KMS-11 (cell line): ENCODE measurements at regions not wholly inside any gene's neighbourhood (a gene's known extent, or its start where the extent isn't known, plus 50 kb on each side); places are given as distances from the start of the nearest gene placed in this dataset.

ENCODE experiments used
- H2AFZ ChIP-seq: fragments of 200-600 bp; sonication (generic); 2 replicates; pipeline ENCODE4 v1.6.1; 2016; ENCODE audit warnings: antibody characterized with exemption, mixed run types, low read depth
- H3K27ac ChIP-seq: fragments of 200-600 bp; sonication (generic); 2 replicates; pipeline ENCODE4 v1.6.1; 2016; ENCODE audit warnings: mild to moderate bottlenecking, mixed run types
- H3K27me3 ChIP-seq: fragments of 200-600 bp; sonication (generic); 2 replicates; pipeline ENCODE4 v1.6.1; 2017; ENCODE audit warnings: mild to moderate bottlenecking, low read depth, mixed run types, moderate library complexity; ENCODE audit not compliant: insufficient read depth
- H3K36me3 ChIP-seq: fragments of 200-600 bp; sonication (generic); 2 replicates; pipeline ENCODE4 v1.6.1; 2017; ENCODE audit warnings: mild to moderate bottlenecking, mixed run types; ENCODE audit not compliant: insufficient read depth
- H3K4me1 ChIP-seq: fragments of 200-600 bp; sonication (generic); 2 replicates; pipeline ENCODE4 v1.6.1; 2016; ENCODE audit warnings: mild to moderate bottlenecking, low read depth, mixed run types; ENCODE audit not compliant: poor library complexity, severe bottlenecking
- H3K4me2 ChIP-seq: fragments of 200-600 bp; sonication (generic); 2 replicates; pipeline ENCODE4 v1.7.0; 2016; ENCODE audit warnings: mild to moderate bottlenecking, mixed run types
- H3K4me3 ChIP-seq: fragments of 200-600 bp; sonication (generic); IDR thresholded peaks from 2 replicates; pipeline ENCODE4 v1.6.1; 2017; ENCODE audit warnings: low read depth, low read length, mixed read lengths; ENCODE audit not compliant: insufficient read depth
- H3K79me2 ChIP-seq: fragments of 200-600 bp; sonication (generic); 2 replicates; pipeline ENCODE4 v1.6.1; 2016; ENCODE audit warnings: low read depth, mixed run types; ENCODE audit not compliant: insufficient read depth
- H3K9ac ChIP-seq: fragments of 200-600 bp; sonication (generic); 2 replicates; pipeline ENCODE4 v1.6.1; 2016; ENCODE audit warnings: mild to moderate bottlenecking, mixed run types
- H4K20me1 ChIP-seq: fragments of 200-600 bp; sonication (generic); 2 replicates; pipeline ENCODE4 v1.6.1; 2016; ENCODE audit warnings: mild to moderate bottlenecking, mixed run types; ENCODE audit not compliant: insufficient read depth
- TF ChIP-seq, protein P1 (sequence below): fragments of 200-600 bp; sonication (generic); conservative IDR thresholded peaks from 2 replicates; pipeline ENCODE4 v1.6.1; 2017; ENCODE audit warnings: low read depth, mild to moderate bottlenecking, antibody characterized with exemption, low read length, moderate library complexity, mixed read lengths

DNA sequence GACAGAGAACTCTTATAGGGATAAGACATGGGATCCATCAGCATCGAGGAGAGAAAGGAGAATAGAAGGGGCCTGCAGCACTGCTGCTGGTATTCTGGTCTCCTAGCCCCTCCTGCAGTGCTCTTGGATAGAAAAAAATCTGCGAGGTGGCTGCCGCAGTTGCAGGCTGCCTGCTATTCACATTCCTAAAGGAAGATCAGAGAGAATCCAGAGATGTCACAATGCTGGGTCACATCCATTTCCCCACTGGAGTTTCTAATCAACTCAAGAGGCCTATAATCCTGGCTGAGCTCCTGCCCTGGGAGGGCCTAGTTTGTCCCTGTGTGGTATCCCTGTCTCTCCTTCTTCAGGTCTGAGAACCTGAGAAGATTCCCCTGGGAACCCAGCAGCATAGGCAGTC lies 357.8 kb downstream of the MAFB start:
- Histone ChIP-seq H3K9ac (no peak overlapping the region), H3K36me3 (no peaks in the 10 kb centered on the region), H3K4me2 (no peak overlapping the region), H4K20me1 (no peaks in the 10 kb centered on the region), H3K27me3 (no peaks in the 10 kb centered on the region), H3K4me1 (no peaks in the 10 kb centered on the region), H3K79me2 (no peaks in the 10 kb centered on the region), H2AFZ (no peak overlapping the region), H3K27ac (no peak overlapping the region), H3K4me3 (no peak overlapping the region)
- TF ChIP-seq, protein P1, sequence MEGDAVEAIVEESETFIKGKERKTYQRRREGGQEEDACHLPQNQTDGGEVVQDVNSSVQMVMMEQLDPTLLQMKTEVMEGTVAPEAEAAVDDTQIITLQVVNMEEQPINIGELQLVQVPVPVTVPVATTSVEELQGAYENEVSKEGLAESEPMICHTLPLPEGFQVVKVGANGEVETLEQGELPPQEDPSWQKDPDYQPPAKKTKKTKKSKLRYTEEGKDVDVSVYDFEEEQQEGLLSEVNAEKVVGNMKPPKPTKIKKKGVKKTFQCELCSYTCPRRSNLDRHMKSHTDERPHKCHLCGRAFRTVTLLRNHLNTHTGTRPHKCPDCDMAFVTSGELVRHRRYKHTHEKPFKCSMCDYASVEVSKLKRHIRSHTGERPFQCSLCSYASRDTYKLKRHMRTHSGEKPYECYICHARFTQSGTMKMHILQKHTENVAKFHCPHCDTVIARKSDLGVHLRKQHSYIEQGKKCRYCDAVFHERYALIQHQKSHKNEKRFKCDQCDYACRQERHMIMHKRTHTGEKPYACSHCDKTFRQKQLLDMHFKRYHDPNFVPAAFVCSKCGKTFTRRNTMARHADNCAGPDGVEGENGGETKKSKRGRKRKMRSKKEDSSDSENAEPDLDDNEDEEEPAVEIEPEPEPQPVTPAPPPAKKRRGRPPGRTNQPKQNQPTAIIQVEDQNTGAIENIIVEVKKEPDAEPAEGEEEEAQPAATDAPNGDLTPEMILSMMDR: no peak

DNA sequence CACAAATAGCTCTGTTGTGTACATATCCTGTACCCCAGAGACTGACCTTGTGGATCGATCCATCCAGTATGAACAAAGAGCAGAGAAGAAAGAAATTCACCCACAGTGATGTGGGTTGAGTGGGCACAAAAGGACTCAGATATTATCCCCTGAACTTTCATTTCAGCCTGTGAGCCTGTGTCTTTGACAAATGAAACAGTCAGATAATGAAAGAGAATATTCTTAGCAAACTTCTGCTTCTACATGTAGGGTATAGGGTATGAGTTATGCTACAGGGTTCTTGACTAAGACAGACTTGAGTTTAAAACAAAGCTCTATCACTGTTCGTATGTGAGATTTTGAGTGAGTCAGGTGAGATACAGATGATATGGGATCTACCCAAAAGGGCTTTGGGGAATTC lies 359.7 kb downstream of the MAFB start:
- no peak overlapping the region for H3K27ac ChIP-seq
- TF ChIP-seq, protein P1: no peak

DNA sequence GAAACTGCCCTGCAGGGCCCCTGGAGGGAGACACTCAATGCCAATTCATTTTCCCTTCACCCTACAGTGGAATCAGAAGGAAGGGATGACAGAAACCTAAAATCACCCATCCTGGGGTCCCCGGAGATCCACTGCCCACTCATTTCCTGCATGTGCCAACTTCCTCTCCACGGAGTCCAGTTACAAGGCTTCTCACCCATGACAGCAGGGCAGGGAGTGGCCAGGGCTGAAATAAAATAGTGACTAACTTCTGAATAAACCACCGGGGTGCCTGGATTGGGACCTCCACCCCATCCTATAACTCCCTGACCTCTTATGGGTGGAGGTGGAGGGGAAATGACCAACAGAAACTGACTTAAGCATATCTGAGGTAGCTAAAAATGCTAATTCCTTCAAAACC lies 362.3 kb downstream of the MAFB start:
- Histone ChIP-seq H3K4me3 (no peak overlapping the region), H3K9ac (no peak overlapping the region), H3K4me1 (no peaks in the 10 kb centered on the region), H2AFZ (no peak overlapping the region), H4K20me1 (no peaks in the 10 kb centered on the region), H3K27me3 (no peaks in the 10 kb centered on the region), H3K4me2 (no peak overlapping the region), H3K36me3 (no peaks in the 10 kb centered on the region), H3K79me2 (no peaks in the 10 kb centered on the region), H3K27ac (no peak overlapping the region)
- TF ChIP-seq, protein P1: no peak

More for the DNA sequence above, 359.7 kb downstream of the MAFB start:
- no peaks in the 10 kb centered on the region for H3K79me2 ChIP-seq
- H3K4me2 ChIP-seq: no peak overlapping the region
- H3K9ac ChIP-seq: no peak overlapping the region
- H4K20me1 ChIP-seq: no peaks in the 10 kb centered on the region
- no peaks in the 10 kb centered on the region for H3K4me1 ChIP-seq
- no peaks in the 10 kb centered on the region for H3K27me3 ChIP-seq
- H2AFZ ChIP-seq: no peak overlapping the region
- no peaks in the 10 kb centered on the region for H3K36me3 ChIP-seq
- no peak overlapping the region for H3K4me3 ChIP-seq

DNA sequence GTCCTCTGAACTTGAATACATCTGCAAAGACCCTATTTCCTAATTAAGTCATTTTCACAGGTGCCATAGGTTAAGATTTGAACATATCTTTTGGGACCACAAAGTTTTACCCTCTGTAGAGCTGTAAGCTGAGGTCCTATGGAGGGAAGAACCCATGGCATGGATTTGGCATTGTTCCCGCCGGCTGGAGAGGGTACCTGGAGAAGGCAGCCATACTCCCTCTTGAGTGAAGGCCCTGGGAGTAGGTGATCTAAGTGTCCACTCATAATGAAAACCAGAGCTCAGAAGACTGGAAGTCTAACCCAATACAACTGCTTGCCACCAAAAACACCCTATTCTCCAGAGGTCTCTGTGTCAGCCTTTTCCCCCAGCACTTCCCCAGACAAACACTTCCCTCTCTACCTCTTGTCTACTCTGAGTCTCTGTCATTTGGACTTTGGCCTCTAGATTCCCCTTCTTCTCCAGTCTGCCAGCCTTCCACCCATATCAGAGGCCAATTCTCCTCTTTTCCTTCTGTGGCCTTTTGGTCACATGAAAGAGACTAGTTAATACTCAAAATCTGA lies 363.9 kb downstream of the MAFB start:
- Histone ChIP-seq H3K27me3 (no peaks in the 10 kb centered on the region), H3K4me3 (no peak overlapping the region), H3K9ac (no peak overlapping the region), H2AFZ (no peak overlapping the region), H3K27ac (no peak overlapping the region), H3K4me2 (no peak overlapping the region), H3K4me1 (no peaks in the 10 kb centered on the region), H3K36me3 (no peaks in the 10 kb centered on the region), H4K20me1 (no peaks in the 10 kb centered on the region), H3K79me2 (no peaks in the 10 kb centered on the region)
- TF ChIP-seq, protein P1: no peak
